CD1c-positive myeloid dendritic cell (primary cell): ENCODE measurements at regions not wholly inside any gene's neighbourhood (a gene's known extent, or its start where the extent isn't known, plus 50 kb on each side); places are given as distances from the start of the nearest gene placed in this dataset.
"Not testable (repeated sequence)": the region's sequence is repeated elsewhere in the genome, so short reads cannot be mapped to it uniquely, and the experiment has no call there.

Experiments
- DNase-seq: peaks from one replicate; pipeline ENCODE4 v3.0.0-alpha.2; 2016; ENCODE audit errors: extremely low spot score

GRCh38 chr19:28685802-28686201, 527.1 kb downstream of the UQCRFS1 start:
- DNase-seq = no peak

- DNase-seq = not testable (repeated sequence)
Measured at GRCh38 chr19:28685077-28685476, 527.9 kb downstream of the UQCRFS1 start.

DNA sequence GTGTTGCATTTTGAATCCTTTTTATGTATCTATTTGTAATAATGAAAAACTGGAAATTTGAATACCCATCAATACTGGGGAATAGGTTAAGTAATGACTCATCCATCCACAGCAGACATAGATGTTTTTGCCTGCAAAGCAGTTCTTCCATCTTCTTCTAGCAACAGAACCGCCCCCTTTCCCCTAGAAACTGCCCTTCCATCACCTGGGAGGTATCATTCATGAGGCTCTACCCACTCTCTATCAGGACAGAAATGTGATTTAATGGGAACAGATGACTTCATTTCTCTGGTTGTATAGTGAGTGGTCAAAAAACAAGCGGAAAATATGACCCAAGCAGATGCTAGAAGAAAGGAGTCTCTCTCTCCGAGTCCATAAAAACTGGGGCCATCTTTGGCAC, 532.8 kb downstream of the UQCRFS1 start:
- no peak for DNase-seq

DNA sequence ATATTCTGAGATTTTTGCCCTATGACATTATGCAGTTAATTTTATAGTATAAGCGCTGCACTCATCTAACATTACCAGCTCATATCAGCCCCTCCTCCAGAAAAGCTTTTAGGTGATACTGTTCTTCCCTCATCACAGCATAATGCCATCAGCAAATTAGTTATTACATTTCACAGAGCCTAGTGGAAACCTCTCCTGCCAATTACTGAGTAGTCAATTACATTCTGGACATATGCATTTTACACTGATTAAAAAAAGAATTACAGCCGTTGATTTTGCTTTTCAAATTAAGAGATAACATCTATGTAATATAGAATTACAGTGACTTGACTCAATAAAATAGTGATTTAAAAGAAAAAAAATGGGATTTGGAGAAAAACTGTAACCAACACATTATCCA, 542.1 kb downstream of the UQCRFS1 start:
- no peak for DNase-seq

DNA sequence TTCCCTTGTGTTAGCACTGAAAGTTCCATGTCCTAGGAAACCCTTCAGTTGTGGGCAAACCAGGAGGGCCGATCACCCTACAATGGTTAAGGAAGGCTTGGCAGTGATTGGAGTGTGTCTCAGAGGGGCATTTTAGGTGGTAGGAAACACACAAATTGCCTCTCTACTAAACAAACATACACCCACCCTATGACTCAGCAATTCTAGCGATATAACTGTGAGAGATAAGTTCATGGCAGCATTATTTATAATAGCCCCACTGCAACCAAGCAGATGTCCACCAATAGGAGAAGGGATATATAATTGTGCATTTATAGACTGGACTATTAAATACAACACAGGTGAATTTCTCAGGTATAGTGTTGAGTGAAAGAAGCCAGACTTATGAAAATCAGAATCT, 543.1 kb downstream of the UQCRFS1 start:
- DNase-seq = no peak

DNA sequence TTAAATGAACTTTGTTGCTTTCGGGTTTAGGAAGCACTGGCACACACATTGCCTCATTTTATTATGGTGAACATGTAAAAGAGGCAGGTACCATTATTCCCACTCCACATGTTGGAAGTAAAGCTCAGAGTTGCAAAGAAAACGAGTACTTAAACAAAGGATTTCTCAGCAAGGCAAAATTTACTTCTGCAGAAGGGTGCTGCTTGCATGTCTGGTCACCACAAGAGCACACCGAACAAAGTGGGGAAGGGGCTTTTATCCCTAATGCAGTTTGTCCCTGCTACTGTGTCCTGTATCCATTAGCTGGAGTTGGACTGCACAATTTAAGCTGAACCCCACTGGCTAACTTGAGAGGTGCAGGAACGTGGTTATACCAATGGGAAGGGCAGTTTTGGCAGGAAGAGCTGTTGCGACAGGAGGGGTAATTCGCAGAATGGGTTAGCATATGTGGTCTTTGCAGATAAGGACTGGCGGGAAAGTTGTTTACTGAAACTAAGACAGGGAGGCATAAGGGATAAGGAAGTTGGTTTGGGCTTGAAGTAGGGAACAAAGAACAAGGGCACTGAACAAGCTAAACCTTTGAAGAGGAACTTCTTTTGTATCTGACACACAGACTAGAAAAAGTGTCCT, 545.5 kb downstream of the UQCRFS1 start:
- DNase-seq = no peak

GRCh38 chr19:28665748-28666147, 547.2 kb downstream of the UQCRFS1 start:
- no peak for DNase-seq

DNA sequence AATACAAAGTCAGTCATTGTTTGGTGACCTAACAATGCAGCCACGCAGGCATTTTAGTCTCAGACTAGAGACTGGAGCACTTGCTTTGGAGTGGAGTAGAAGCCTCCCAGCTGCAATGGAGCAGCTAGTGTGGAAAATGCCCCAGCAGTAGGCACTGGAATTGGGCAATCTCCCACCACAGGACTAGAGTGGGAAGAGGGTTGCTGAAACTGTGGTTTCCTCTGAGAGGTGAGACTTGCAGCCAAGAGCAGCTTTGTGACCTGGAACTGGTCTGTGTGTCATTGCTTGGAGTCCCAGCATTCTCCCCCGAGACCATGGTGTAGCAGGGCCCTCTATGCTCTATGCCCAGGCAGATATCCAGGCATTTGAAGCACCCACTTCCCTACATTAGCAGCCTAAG, 556.3 kb downstream of the UQCRFS1 start:
- no peak for DNase-seq

DNA sequence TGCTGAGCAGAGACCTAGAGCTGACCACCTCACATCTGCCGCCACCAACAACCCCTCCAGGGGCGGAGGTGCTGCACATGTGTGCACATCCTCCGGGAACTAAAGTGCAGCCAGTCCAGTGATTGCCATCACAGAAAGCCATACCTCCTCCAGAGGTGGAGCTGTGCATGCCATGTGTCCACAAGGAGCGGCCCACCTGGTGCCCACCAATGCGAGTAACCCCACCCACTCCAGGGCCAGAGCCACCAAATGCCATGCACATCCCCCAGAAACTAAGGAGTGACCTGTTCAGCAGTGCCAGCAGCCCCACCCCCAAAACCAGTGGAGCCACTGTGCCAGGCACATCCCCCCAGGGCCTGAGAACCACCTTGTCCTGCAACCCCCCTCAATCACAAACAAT, 557.9 kb downstream of the UQCRFS1 start:
- no peak for DNase-seq

DNA sequence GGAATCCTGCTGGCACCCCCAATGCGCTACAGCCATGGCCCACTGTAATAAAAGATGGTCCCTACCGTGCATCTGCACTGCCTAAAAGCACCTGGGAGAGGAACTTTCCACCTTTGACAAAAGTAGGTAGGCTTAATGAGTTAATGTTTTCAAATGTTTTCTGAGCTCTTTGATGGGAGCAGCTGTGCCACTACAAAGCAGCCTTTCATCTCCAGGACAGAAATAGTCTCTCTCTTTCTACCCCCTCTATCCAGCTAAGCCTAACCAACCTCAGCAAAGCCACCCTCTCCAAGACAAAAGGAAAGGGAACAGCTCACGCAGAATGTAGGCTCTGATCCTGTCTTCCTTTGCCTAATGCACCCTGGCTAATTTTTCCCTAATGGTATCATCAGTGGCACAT, 560.2 kb downstream of the UQCRFS1 start:
- no peak for DNase-seq

DNA sequence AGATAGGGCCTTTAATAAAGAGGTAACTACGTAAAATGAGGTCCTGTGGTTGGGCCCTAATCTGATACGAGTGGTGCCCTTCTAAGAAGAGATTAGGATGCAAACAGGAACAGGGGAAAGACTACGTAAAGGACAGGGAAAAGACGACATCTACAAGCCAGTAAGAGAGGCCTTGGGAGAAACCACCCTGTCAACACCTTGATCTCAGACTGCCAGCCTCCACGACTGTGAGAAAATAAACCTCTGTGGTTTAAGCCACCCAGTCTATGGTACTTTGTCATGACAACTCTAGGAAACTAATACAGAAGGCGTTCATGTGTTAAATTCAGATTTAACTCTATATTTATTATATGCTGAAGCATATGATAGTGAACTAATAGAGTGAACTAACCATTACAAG, 566.3 kb downstream of the UQCRFS1 start:
- no peak for DNase-seq

GRCh38 chr19:28644169-28644775, 568.7 kb downstream of the UQCRFS1 start:
- no peak for DNase-seq

GRCh38 chr19:28642787-28643683, 569.9 kb downstream of the UQCRFS1 start:
- DNase-seq = no peak

GRCh38 chr19:28641395-28641794, 571.6 kb downstream of the UQCRFS1 start:
- no peak for DNase-seq

- DNase-seq = no peak
Measured at GRCh38 chr19:28640506-28640905, 572.4 kb downstream of the UQCRFS1 start.

DNA sequence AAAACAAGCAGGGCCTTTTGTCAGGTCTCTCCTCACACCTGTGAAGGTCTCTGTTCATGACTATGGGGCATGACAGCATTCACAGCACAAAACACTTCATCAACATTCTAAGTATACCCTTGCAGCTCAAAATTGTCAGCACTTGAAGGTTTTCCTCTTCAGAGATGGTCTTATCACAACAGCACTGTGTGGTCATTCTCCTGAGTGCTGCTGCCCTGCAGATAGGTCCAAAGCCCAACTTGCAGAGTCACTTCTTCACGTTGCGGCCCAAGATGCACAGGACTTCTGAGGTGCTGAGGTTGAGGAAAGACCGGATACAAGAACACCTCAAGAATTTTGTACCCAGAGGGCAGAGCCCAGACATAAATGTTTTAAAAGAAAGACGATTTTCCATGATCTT, 574.5 kb downstream of the UQCRFS1 start:
- DNase-seq = no peak

DNA sequence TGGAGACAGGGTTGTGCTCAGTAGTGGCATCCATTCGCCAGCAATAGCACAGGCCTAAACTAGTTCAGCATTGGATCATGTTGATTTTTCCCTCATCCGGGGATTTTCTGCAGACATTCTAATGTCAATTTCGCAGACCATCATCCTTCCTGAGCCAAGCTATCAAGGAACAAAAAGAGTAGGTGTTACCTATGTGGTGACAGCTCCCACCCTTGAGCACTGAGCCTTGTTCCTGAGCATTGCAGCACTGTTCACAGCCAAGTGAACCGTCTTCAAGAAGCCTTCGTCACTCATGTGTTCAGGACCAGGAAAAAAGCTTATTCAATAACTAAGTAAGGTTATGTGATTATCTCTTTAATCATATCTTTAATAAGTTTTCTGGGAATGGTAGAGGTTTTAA, 576.2 kb downstream of the UQCRFS1 start:
- no peak for DNase-seq

- no peak for DNase-seq
Measured at GRCh38 chr19:28636016-28636629, 576.8 kb downstream of the UQCRFS1 start.

GRCh38 chr19:28634837-28635236, 578.1 kb downstream of the UQCRFS1 start:
- DNase-seq = no peak

DNA sequence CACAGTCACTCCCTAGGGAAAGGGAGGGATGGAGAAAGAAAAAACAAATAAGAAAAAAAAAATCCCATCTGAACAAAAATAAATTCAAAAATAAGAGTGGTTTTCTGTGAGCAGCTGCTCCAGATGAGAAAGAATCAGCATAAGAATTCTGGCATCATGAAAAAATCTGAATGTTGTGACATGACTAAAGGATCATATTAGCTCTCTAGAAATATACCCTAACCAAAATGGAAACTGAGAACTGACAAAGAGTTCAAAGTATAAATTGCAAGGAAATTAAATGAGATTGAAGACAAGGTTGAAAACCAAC, 579.0 kb downstream of the UQCRFS1 start:
- no peak for DNase-seq

DNA sequence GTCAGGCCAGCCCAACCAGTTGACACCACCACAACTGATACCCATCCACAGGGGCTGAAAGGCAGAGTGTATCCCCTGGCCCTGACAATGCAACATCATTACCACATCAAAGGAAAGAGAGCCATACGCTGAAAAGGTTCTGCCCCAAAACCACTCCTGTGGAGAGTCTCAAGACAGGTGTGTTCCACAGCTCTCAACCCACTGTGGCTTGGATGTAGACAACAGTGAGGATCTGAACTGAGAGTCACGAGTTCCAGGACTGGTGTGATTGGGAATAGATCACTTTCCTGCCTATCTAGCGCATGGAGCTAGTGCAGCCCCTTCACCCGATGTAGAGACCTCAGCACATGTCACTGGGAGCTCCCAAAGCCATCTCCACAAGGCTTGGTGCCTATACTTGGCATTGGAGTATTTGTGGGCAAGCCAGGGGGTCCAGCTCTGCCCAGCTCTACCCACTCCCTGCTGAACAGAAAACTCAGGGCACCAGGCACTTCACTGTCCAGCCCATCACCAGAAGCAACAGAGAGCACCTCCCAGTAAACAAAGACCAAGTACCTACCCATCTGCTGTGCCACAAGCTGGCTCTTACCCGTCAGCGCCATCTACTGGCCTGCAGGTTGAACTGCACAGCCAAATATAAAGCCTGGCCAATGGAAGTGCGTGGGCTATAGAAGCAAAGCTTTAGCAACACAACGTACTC, 579.5 kb downstream of the UQCRFS1 start:
- DNase-seq = peak; percentile 80
